ENCODE measurements at regions not wholly inside any gene's neighbourhood (a gene's known extent, or its start where the extent isn't known, plus 50 kb on each side); places are given as distances from the start of the nearest gene placed in this dataset.
A peak's percentile ranks its signal among the peaks of the same experiment; 100 is the strongest.
"Not testable (repeated sequence)": the region's sequence is repeated elsewhere in the genome, so short reads cannot be mapped to it uniquely, and the experiment has no call there.

- H3K27me3 Mint-ChIP-seq = peaks cover 13% of the 10 kb centered on the region
- not testable (repeated sequence) for H3K27ac Mint-ChIP-seq (ENCODE audit: low read depth); DNase-seq (ENCODE audit: low spot score in 2 of 2); H3K9me3 Mint-ChIP-seq; H3K36me3 Mint-ChIP-seq (ENCODE audit: insufficient read depth)
- H3K4me3 Mint-ChIP-seq = peak overlapping the region; percentile 78
- peak; percentile 72 for ATAC-seq (replicated peaks; ENCODE audit: extremely low read depth, poor library complexity, severe bottlenecking)
- peaks cover 18% of the 10 kb centered on the region for H3K4me1 Mint-ChIP-seq
Measured at GRCh38 chr1:121009216-121010057, 119.9 kb downstream of the PPIAL4A start.

GRCh38 chr1:121010141-121010540 lies 120.6 kb downstream of the PPIAL4A start:
- H3K9me3 Mint-ChIP-seq; H3K36me3 Mint-ChIP-seq (ENCODE audit: insufficient read depth); ATAC-seq (replicated peaks; ENCODE audit: extremely low read depth, poor library complexity, severe bottlenecking); H3K4me3 Mint-ChIP-seq; H3K27ac Mint-ChIP-seq (ENCODE audit: low read depth); DNase-seq (ENCODE audit: low spot score in 2 of 2): not testable (repeated sequence)
- peaks cover 13% of the 10 kb centered on the region for H3K27me3 Mint-ChIP-seq
- H3K4me1 Mint-ChIP-seq = peaks cover 18% of the 10 kb centered on the region

- H3K4me1 Mint-ChIP-seq = peaks cover 13% of the 10 kb centered on the region
- H3K9me3 Mint-ChIP-seq; DNase-seq (ENCODE audit: low spot score in 2 of 2); H3K4me3 Mint-ChIP-seq; H3K27ac Mint-ChIP-seq (ENCODE audit: low read depth); ATAC-seq (replicated peaks; ENCODE audit: extremely low read depth, poor library complexity, severe bottlenecking); H3K36me3 Mint-ChIP-seq (ENCODE audit: insufficient read depth); H3K27me3 Mint-ChIP-seq: not testable (repeated sequence)
Measured at GRCh38 chr1:121013181-121013580, 123.6 kb downstream of the PPIAL4A start.

- DNase-seq (ENCODE audit: low spot score in 2 of 2); H3K9me3 Mint-ChIP-seq; H3K4me1 Mint-ChIP-seq; H3K36me3 Mint-ChIP-seq (ENCODE audit: insufficient read depth); H3K27me3 Mint-ChIP-seq: not testable (repeated sequence)
- peak overlapping the region; percentile 81 for H3K27ac Mint-ChIP-seq (ENCODE audit: low read depth)
- H3K4me3 Mint-ChIP-seq = peak overlapping the region; percentile 54
- peak; percentile 56 for ATAC-seq (replicated peaks; ENCODE audit: extremely low read depth, poor library complexity, severe bottlenecking)
Measured at GRCh38 chr1:121016182-121017028, 126.8 kb downstream of the PPIAL4A start.

- DNase-seq (ENCODE audit: low spot score in 2 of 2); H3K4me1 Mint-ChIP-seq; H3K4me3 Mint-ChIP-seq; H3K36me3 Mint-ChIP-seq (ENCODE audit: insufficient read depth); H3K9me3 Mint-ChIP-seq; H3K27me3 Mint-ChIP-seq; H3K27ac Mint-ChIP-seq (ENCODE audit: low read depth); ATAC-seq (replicated peaks; ENCODE audit: extremely low read depth, poor library complexity, severe bottlenecking): not testable (repeated sequence)
Measured at GRCh38 chr1:121019715-121020349, 130.3 kb downstream of the PPIAL4A start.

- not testable (repeated sequence) for H3K27me3 Mint-ChIP-seq; H3K27ac Mint-ChIP-seq (ENCODE audit: low read depth); DNase-seq (ENCODE audit: low spot score in 2 of 2); H3K36me3 Mint-ChIP-seq (ENCODE audit: insufficient read depth); H3K9me3 Mint-ChIP-seq; ATAC-seq (replicated peaks; ENCODE audit: extremely low read depth, poor library complexity, severe bottlenecking); H3K4me1 Mint-ChIP-seq; H3K4me3 Mint-ChIP-seq
Measured at GRCh38 chr1:121020350-121021236, 131.0 kb downstream of the PPIAL4A start.

GRCh38 chr1:121021716-121022115 lies 132.1 kb downstream of the PPIAL4A start:
- not testable (repeated sequence) for ATAC-seq (replicated peaks; ENCODE audit: extremely low read depth, poor library complexity, severe bottlenecking); H3K27me3 Mint-ChIP-seq; H3K4me3 Mint-ChIP-seq; DNase-seq (ENCODE audit: low spot score in 2 of 2); H3K27ac Mint-ChIP-seq (ENCODE audit: low read depth); H3K36me3 Mint-ChIP-seq (ENCODE audit: insufficient read depth); H3K9me3 Mint-ChIP-seq; H3K4me1 Mint-ChIP-seq

- not testable (repeated sequence) for H3K4me1 Mint-ChIP-seq; H3K4me3 Mint-ChIP-seq; H3K27me3 Mint-ChIP-seq; H3K36me3 Mint-ChIP-seq (ENCODE audit: insufficient read depth); H3K27ac Mint-ChIP-seq (ENCODE audit: low read depth); ATAC-seq (replicated peaks; ENCODE audit: extremely low read depth, poor library complexity, severe bottlenecking); H3K9me3 Mint-ChIP-seq; DNase-seq (ENCODE audit: low spot score in 2 of 2)
Measured at GRCh38 chr1:121032878-121033494, 143.4 kb downstream of the PPIAL4A start.

- ATAC-seq (replicated peaks; ENCODE audit: extremely low read depth, poor library complexity, severe bottlenecking); H3K27ac Mint-ChIP-seq (ENCODE audit: low read depth); H3K4me3 Mint-ChIP-seq; H3K36me3 Mint-ChIP-seq (ENCODE audit: insufficient read depth); H3K27me3 Mint-ChIP-seq; H3K9me3 Mint-ChIP-seq; H3K4me1 Mint-ChIP-seq; DNase-seq (ENCODE audit: low spot score in 2 of 2): not testable (repeated sequence)
Measured at GRCh38 chr1:121036792-121037191, 147.2 kb downstream of the PPIAL4A start.

- not testable (repeated sequence) for H3K4me1 Mint-ChIP-seq; ATAC-seq (replicated peaks; ENCODE audit: extremely low read depth, poor library complexity, severe bottlenecking); H3K27ac Mint-ChIP-seq (ENCODE audit: low read depth)
Measured at GRCh38 chr1:121040974-121041373, 143.2 kb downstream of the FAM72B start.

GRCh38 chr1:121041497-121041896 lies 142.6 kb downstream of the FAM72B start:
- not testable (repeated sequence) for H3K9me3 Mint-ChIP-seq; DNase-seq (ENCODE audit: low spot score in 2 of 2); ATAC-seq (replicated peaks; ENCODE audit: extremely low read depth, poor library complexity, severe bottlenecking); H3K36me3 Mint-ChIP-seq (ENCODE audit: insufficient read depth); H3K4me3 Mint-ChIP-seq; H3K4me1 Mint-ChIP-seq; H3K27ac Mint-ChIP-seq (ENCODE audit: low read depth); H3K27me3 Mint-ChIP-seq

More at GRCh38 chr1:121040974-121041373, 143.2 kb downstream of the FAM72B start:
- H3K36me3 Mint-ChIP-seq (ENCODE audit: insufficient read depth); DNase-seq (ENCODE audit: low spot score in 2 of 2); H3K9me3 Mint-ChIP-seq; H3K27me3 Mint-ChIP-seq; H3K4me3 Mint-ChIP-seq: not testable (repeated sequence)
